HS-27A (cell line): ENCODE measurements at regions not wholly inside any gene's neighbourhood (a gene's known extent, or its start where the extent isn't known, plus 50 kb on each side); places are given as distances from the start of the nearest gene placed in this dataset.

Source experiments
- DNase-seq: peaks from one replicate; pipeline ENCODE4 v3.0.0-alpha.2; 2012; ENCODE audit warnings: low read depth, missing footprints

GRCh38 chr4:11908712-11909111 is 480.0 kb upstream of the HS3ST1 start:
- no peak for DNase-seq

GRCh38 chr4:11908205-11908604 is 479.5 kb upstream of the HS3ST1 start:
- no peak for DNase-seq

DNA sequence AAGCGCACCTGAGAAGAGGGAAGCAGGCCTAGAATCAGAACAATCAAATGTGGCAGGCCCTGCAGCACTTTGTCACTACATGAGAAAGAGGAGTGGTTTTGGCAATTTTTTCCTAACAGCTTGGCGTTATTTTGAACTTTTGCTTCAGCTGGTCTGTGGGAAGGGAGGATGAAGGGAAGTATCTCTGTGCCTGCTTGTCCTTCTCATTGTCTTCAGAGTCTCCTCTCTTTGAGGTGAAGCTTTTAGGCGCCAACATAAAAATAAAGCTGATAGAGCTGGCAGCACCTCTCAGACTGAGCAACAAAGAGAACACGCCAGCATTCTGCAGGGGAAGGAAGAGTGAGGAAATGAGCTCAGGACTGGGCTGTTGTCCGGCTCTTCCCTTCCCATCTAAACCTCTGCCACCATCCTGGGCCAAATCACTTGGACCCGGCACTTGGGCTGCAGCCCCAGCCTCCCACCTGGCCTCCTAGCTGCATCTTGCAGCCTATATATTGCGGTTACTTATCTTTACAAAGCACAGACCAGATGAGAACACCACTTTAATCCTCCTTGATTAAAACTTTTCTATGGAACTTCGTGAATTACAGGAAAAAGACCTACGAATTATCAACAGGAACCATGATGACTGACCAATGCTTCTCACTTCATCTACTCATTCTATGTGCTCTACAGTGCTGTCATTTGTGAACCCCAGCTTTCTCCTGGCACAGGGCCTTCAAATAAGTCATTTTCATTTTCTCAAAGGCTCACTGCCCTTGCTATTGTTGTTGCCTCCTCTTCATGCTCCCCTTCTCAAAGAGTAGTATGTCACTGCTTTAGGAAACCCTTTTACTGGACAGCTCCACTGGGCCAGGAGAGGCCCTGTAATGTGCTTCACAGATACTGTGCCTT is 476.4 kb upstream of the HS3ST1 start:
- no peak for DNase-seq

- no peak for DNase-seq
Observed at GRCh38 chr4:11904117-11904535, 475.4 kb upstream of the HS3ST1 start.

GRCh38 chr4:11901089-11901488 is 472.4 kb upstream of the HS3ST1 start:
- DNase-seq: no peak

DNA sequence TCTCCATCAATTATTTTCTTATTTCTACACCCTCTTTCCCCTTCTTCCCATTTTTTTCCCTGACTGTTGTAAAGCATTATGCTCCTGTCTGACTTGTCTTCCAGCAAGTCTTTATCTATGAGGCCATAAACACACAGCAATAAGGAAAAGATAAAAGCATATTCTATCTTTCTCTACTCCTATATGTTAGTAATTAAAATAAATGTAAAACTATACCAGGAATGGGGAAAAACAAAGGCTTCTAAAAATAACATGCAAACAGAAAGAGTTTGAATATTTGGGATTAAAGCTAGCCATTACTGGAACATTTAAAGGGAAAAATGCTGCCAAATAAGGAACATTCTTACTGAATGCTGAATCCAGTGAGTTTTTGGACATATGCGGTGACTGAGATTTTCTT is 471.7 kb upstream of the HS3ST1 start:
- DNase-seq: no peak

- DNase-seq: no peak
Observed at GRCh38 chr4:11898796-11899195, 470.1 kb upstream of the HS3ST1 start.

GRCh38 chr4:11895766-11896165 is 467.1 kb upstream of the HS3ST1 start:
- no peak for DNase-seq

DNA sequence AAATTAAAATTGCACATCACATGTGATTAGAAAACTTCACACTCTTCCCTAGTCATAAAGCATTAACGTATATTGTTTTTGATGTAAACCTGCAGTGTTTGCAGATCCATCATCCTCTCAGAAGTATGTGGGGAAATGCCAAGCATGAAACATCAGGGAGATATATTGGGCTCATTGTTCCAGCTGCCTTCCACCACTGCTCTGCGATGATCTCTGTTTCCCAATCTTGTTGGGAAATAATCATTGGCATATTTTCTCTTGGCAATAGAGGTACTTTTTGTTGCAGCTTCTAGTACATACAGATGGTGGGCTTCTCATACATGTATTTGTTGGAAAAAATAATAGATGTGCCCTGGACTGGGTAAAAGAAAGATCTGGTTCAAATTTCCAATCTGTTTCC is 466.3 kb upstream of the HS3ST1 start:
- no peak for DNase-seq

GRCh38 chr4:11894221-11894620 is 465.5 kb upstream of the HS3ST1 start:
- no peak for DNase-seq

- no peak for DNase-seq
Observed at GRCh38 chr4:11889099-11889498, 460.4 kb upstream of the HS3ST1 start.

DNA sequence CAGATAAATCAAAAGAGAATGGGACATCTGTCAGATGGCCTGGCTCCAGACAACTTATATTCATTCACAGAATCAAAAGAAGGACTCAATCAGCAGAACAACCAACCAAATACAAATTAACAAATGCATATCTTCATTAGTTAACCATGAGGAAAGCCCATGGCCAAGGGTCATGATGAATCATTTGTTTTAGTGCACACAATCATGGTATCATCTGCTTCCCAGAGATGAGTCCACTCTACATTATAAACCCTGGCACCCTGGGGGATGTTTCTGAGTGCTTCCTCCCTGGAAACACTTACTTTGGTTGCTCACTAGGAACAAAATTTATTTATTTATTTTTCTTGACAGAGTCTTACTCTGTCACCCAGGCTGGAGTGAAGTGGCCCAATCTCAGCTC is 453.3 kb upstream of the HS3ST1 start:
- DNase-seq: no peak

- no peak for DNase-seq
Observed at GRCh38 chr4:11881364-11881763, 452.7 kb upstream of the HS3ST1 start.

DNA sequence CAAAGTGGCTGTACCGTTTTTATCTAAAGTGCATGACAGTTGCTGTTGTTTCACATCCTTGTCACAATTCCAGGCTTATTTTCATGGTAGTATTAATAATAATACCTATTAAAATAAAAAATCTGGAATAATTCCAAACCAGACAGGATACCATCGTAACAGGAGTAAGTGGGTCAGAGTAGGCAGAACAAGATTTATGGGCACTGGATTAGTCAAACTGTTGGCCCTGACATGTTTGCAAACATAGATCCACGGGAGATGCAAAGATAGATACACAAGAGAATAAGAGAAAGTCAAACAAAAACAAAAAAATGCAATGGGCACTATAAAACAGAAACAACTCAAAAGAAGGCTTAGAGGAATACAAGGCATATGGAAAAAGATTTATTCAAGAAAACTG is 449.5 kb upstream of the HS3ST1 start:
- no peak for DNase-seq

DNA sequence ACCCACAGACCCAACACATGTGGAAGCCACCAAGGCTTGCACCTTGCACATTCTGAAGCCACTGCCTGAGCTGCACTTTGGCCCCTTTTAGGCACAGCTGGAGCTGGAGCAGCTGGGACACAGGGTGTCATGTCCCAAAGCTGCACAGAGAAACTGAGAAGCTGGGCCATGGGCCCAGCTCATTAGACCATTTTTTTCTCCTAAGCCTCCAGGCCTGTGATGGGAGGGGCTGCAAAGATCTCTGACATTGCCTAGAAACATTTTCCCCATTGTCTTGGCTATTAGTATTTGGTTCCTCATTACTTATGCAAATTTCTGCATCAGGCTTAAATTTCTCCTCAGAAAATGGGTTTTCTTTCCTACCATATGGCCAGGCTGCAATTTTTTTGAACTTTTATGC is 447.4 kb upstream of the HS3ST1 start:
- no peak for DNase-seq

GRCh38 chr4:11869191-11869870 is 440.6 kb upstream of the HS3ST1 start:
- no peak for DNase-seq

DNA sequence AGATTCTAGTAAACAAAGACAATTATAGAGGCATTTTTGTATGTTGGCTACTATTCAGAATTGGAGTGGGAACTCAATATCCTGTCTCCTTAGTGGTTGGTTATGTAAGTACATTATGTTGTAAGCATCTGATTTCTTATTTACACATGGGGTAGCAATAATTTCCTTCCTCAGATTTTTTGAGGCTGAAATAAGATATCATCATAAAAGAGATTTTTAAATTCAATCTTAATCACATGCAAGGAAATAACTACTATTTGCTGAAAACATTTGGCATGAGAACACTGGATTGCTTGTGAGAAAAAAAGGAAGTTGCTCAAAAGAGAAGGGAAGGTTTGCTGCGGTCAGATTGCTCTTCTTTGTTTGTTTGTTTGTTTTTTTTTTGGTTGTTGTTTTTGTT is 437.7 kb upstream of the HS3ST1 start:
- no peak for DNase-seq

DNA sequence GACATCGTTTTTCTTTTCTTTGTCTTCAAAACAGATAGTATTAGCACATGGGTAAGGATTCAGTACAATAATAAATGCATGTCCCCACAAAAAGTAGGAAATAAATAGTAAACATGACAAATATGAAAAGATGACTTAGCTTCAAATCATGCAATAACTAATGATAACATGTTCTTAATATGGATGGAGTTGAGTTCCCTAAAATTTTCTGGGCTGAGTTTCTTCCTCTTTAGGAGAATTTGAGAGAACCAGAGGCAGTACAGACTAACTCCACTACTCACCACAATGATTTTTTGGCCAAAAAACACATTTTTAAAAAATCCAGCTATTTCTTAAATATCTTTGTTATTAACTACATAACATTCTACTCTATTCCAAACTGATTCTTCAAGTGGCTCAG is 432.3 kb upstream of the HS3ST1 start:
- no peak for DNase-seq

- DNase-seq: no peak
Observed at GRCh38 chr4:11857881-11858280, 429.2 kb upstream of the HS3ST1 start.

- no peak for DNase-seq
Observed at GRCh38 chr4:11847167-11847566, 418.5 kb upstream of the HS3ST1 start.

- DNase-seq: no peak
Observed at GRCh38 chr4:11843927-11844326, 415.2 kb upstream of the HS3ST1 start.

GRCh38 chr4:11843340-11843739 is 414.6 kb upstream of the HS3ST1 start:
- no peak for DNase-seq

- DNase-seq: no peak
Observed at GRCh38 chr4:11842620-11843263, 414.0 kb upstream of the HS3ST1 start.
